GM19328 (cell line): ENCODE measurements at regions not wholly inside any gene's neighbourhood (a gene's known extent, or its start where the extent isn't known, plus 50 kb on each side); places are given as distances from the start of the nearest gene placed in this dataset.

ENCODE experiments used
- ATAC-seq: cut with Tn5 transposase; IDR thresholded peaks from one replicate; pipeline ENCODE4 v1.9.1; 2021; ENCODE audit warnings: mild to moderate bottlenecking, moderate library complexity; ENCODE audit not compliant: unreplicated experiment

GRCh38 chr10:91035650-91036292 lies 114.9 kb upstream of the ANKRD1 start:
- no peak for ATAC-seq

- ATAC-seq, result no peak
Measured at GRCh38 chr10:91036807-91037411, 116.0 kb upstream of the ANKRD1 start.

GRCh38 chr10:91038971-91039370 lies 118.1 kb upstream of the ANKRD1 start:
- ATAC-seq, result no peak

- no peak for ATAC-seq
Measured at GRCh38 chr10:91040343-91040742, 119.5 kb upstream of the ANKRD1 start.

- ATAC-seq, result no peak
Measured at GRCh38 chr10:91042069-91042468, 121.2 kb upstream of the ANKRD1 start.

- no peak for ATAC-seq
Measured at GRCh38 chr10:91043173-91043910, 122.5 kb upstream of the ANKRD1 start.

GRCh38 chr10:91046869-91047268 lies 126.0 kb upstream of the ANKRD1 start:
- no peak for ATAC-seq

GRCh38 chr10:91048380-91048779 lies 127.5 kb upstream of the ANKRD1 start:
- ATAC-seq, result no peak

- no peak for ATAC-seq
Measured at GRCh38 chr10:91049296-91049987, 128.6 kb upstream of the ANKRD1 start.

- ATAC-seq, result no peak
Measured at GRCh38 chr10:91049988-91050360, 129.1 kb upstream of the ANKRD1 start.

GRCh38 chr10:91050371-91051034 lies 129.6 kb upstream of the ANKRD1 start:
- no peak for ATAC-seq

- ATAC-seq, result no peak
Measured at GRCh38 chr10:91051829-91052228, 130.9 kb upstream of the ANKRD1 start.

- no peak for ATAC-seq
Measured at GRCh38 chr10:91054325-91054724, 133.4 kb upstream of the ANKRD1 start.

GRCh38 chr10:91061187-91061586 lies 140.3 kb upstream of the ANKRD1 start:
- ATAC-seq, result no peak

- ATAC-seq, result no peak
Measured at GRCh38 chr10:91061608-91062007, 140.7 kb upstream of the ANKRD1 start.

- no peak for ATAC-seq
Measured at GRCh38 chr10:91062091-91062490, 141.2 kb upstream of the ANKRD1 start.

- ATAC-seq, result no peak
Measured at GRCh38 chr10:91071786-91072185, 148.7 kb upstream of the PCGF5 start.

GRCh38 chr10:91073286-91073979 lies 147.0 kb upstream of the PCGF5 start:
- ATAC-seq, result no peak

GRCh38 chr10:91076991-91077548 lies 143.4 kb upstream of the PCGF5 start:
- no peak for ATAC-seq

- ATAC-seq, result no peak
Measured at GRCh38 chr10:91077549-91078071, 142.9 kb upstream of the PCGF5 start.
